Heart left ventricle (tissue), 13 donors: ENCODE measurements at regions not wholly inside any gene's neighbourhood (a gene's known extent, or its start where the extent isn't known, plus 50 kb on each side); places are given as distances from the start of the nearest gene placed in this dataset.

Experiments
- CTCF ChIP-seq, 12 donors: fragments of 200-600 bp; sonication (generic) in 4 of 12; IDR thresholded peaks; one replicate each; pipeline versions ENCODE4 v1.5.0 to v1.8.0; 2018 to 2022; ENCODE audit warnings: antibody characterized with exemption in 12 of 12, mild to moderate bottlenecking in 5 of 12
- POLR2A ChIP-seq, 2 donors: fragments of 450-650 bp; IDR thresholded peaks; one replicate each; pipeline ENCODE4 v1.6.1; 2017; ENCODE audit warnings: antibody characterized with exemption in 2 of 2, mild to moderate bottlenecking in 2 of 2, moderate library complexity in 2 of 2
- donor health status: ischemic (EF 13 %, LVEDD 7.1; RV severe dilation, severe dysfunction).
- donor health status: DM: no; HTN: yes; CAD: no.
- donor health status: DM: no; HTN: no; CAD: no.
- donor health status: ischemic (EF 25% LVEDD 6.9; RV normal size, moderate dysfunction).
- donor health status: ischemic (EF 25% LVEDD 5.7; RV mildly dilated, moderate dysfunction).
- donor health status: ischemic (EF 35%, LVEDD 5.7; RV mildly dilated, moderate dysfunction).
- donor health status: nonischemic (EF 11% LVEDD 7.7; RV severe dilation, severe dysfunction).
- donor health status: DM: yes; HTN: yes; CAD: no.
- donor health status: PGD.
- donor health status: ischemic (EF 29% LVEDD 5.4; RV normal size, mild dysfunction).
- donor health status: nonischemic (EF 23%, LVEDD 6.1; RV moderate dilation, normal function).

GRCh38 chr20:60966031-60966430 lies 286.0 kb upstream of the CDH4 start:
- TF ChIP-seq CTCF (IDR thresholded peaks at IDR 0.05) (no peak), POLR2A (IDR thresholded peaks at IDR 0.05) (no peak)
